ENCODE measurements at regions not wholly inside any gene's neighbourhood (a gene's known extent, or its start where the extent isn't known, plus 50 kb on each side); places are given as distances from the start of the nearest gene placed in this dataset.

- TF ChIP-seq KAT7 (CRISPR knock-in tag; IDR thresholded peaks at IDR 0.05; ENCODE audit: borderline replicate concordance) (no peak), SNAPC5 (CRISPR knock-in tag; IDR thresholded peaks at IDR 0.05) (no peak)
Observed at GRCh38 chr5:130350131-130350530, 445.9 kb downstream of the CHSY3 start (continued).

- H2AFZ ChIP-seq (ENCODE audit: low read depth, low read length): no peak overlapping the region
- ChIA-PET POLR2A (no interaction called here), CTCF (ENCODE audit: low intra/inter-chr PET ratio) (no interaction called here)
- no peaks in the 10 kb centered on the region for H3K79me2 ChIP-seq (ENCODE audit: control insufficient read depth, insufficient read depth, low read length)
- H3K9ac ChIP-seq (ENCODE audit: insufficient read depth in 1 of 2, low read depth in 2 of 2, low read length in 2 of 2): no peak overlapping the region
- no peak for TF ChIP-seq CCNT2 (IDR thresholded peaks at IDR 0.05; ENCODE audit: borderline replicate concordance, extremely low read depth, insufficient read length, low read depth, low read length)
- no peak for TF ChIP-seq TCFL5 (CRISPR knock-in tag; conservative IDR thresholded peaks at IDR 0.05)
- TF ChIP-seq ZNF584 (CRISPR knock-in tag; IDR thresholded peaks at IDR 0.05; ENCODE audit: low read depth): no peak
- no peak for TF ChIP-seq PRMT5 (CRISPR knock-in tag; IDR thresholded peaks at IDR 0.05)
- no peak for TF ChIP-seq HMG20A (CRISPR knock-in tag; conservative IDR thresholded peaks at IDR 0.05)
- TF ChIP-seq ADNP (tag; IDR thresholded peaks at IDR 0.05): no peak
- TF ChIP-seq XRCC4 (IDR thresholded peaks at IDR 0.05; ENCODE audit: extremely low read depth, insufficient read depth, insufficient read length): no peak
- TF ChIP-seq NBN (IDR thresholded peaks at IDR 0.05; ENCODE audit: low read depth): no peak
- no peak for TF ChIP-seq KDM5B (IDR thresholded peaks at IDR 0.05; ENCODE audit: insufficient replicate concordance, low read depth, low read length)
- no peak for TF ChIP-seq C11orf30 (IDR thresholded peaks at IDR 0.05; ENCODE audit: low read depth)
- TF ChIP-seq PCBP2 (IDR thresholded peaks at IDR 0.05; ENCODE audit: low read depth, low read length, poor library complexity, severe bottlenecking): no peak
- no peak for TF ChIP-seq MTF1 (CRISPR knock-in tag; IDR thresholded peaks at IDR 0.05; ENCODE audit: borderline replicate concordance)
- no peak for TF ChIP-seq ZNF124 (CRISPR knock-in tag; IDR thresholded peaks at IDR 0.05)
- no peak for TF ChIP-seq NR1H2 (CRISPR knock-in tag; IDR thresholded peaks at IDR 0.05)
- no peak for TF ChIP-seq ZBTB34 (CRISPR knock-in tag; IDR thresholded peaks at IDR 0.05)
- no TSS peak for BruUV-seq (replicated peaks)
- 2% methylated on average over 7 of the region's 7 CpGs for WGBS (ENCODE audit: insufficient coverage, low coverage, missing lambda C conversion rate)
- H3K9me1 ChIP-seq (ENCODE audit: control insufficient read depth, insufficient read depth, low read length): no peaks in the 10 kb centered on the region
- in situ Hi-C loops (cut with MboI) (no loop called here), intact Hi-C loops (cut with micrococcal nuclease) (no loop called here)
- H3K27me3 ChIP-seq (ENCODE audit: control insufficient read depth in 2 of 2, insufficient read depth in 2 of 2, low read length in 2 of 2): no peaks in the 10 kb centered on the region
- H3K4me2 ChIP-seq (ENCODE audit: insufficient read depth, low read length): no peak overlapping the region
- ATAC-seq (no peak), DNase-seq (ENCODE audit: extremely low read depth in 1 of 4, low spot score in 3 of 4) (no peak), FAIRE-seq (no peak)
- no peaks in the 10 kb centered on the region for H4K20me1 ChIP-seq (replicated peaks; ENCODE audit: control insufficient read depth, insufficient read depth, low read length)
- no peaks in the 10 kb centered on the region for H3K4me1 ChIP-seq (replicated peaks in 1 of 2; ENCODE audit: control insufficient read depth in 2 of 2, insufficient read depth in 2 of 2, low read length in 2 of 2)
- H3K27ac ChIP-seq (ENCODE audit: extremely low read depth, low read depth, low read length): no peak overlapping the region
- no peaks in the 10 kb centered on the region for H3K9me3 ChIP-seq (replicated peaks; ENCODE audit: control insufficient read depth, insufficient read depth, low read depth, low read length)
- H3K36me3 ChIP-seq (ENCODE audit: control insufficient read depth, insufficient read depth, low read length): no peaks in the 10 kb centered on the region
- no peak overlapping the region for H3K4me3 ChIP-seq
Observed at GRCh38 chr5:130337179-130337888, 433.1 kb downstream of the CHSY3 start.
